Vagina (tissue), 2 donors: ENCODE measurements at regions not wholly inside any gene's neighbourhood (a gene's known extent, or its start where the extent isn't known, plus 50 kb on each side); places are given as distances from the start of the nearest gene placed in this dataset.
"Not testable (repeated sequence)": the region's sequence is repeated elsewhere in the genome, so short reads cannot be mapped to it uniquely, and the experiment has no call there.

Source experiments
- DNase-seq, 2 donors: peaks; one replicate each; pipeline ENCODE4 v3.0.0-alpha.2; 2017; ENCODE audit errors: extremely low spot score in 2 of 2
- H3K27ac ChIP-seq: fragments of 200-600 bp; sonication (generic); one replicate; pipeline ENCODE4 v1.5.1; 2019
- H3K27me3 ChIP-seq: fragments of 200-600 bp; sonication (generic); one replicate; pipeline ENCODE4 v1.5.1; 2019
- H3K36me3 ChIP-seq, 2 donors: fragments of 200-600 bp; sonication (generic); one replicate each; pipeline ENCODE4 v1.5.1; 2017 to 2019
- H3K4me1 ChIP-seq: fragments of 200-600 bp; sonication (generic); one replicate; pipeline ENCODE4 v1.5.1; 2019
- H3K4me3 ChIP-seq, 2 donors: fragments of 200-600 bp; sonication (generic); 1 replicate in 1 of 2; 2 replicates in 1 of 2; pipeline ENCODE4 v1.5.1; 2016 to 2019
- H3K9me3 ChIP-seq: fragments of 200-600 bp; sonication (generic); one replicate; pipeline ENCODE4 v1.5.1; 2019
- CTCF ChIP-seq, 3 experiments: fragments of 450-650 bp in 2 of 3; fragments of 200-600 bp in 1 of 3; sonication (generic) in 1 of 3; IDR thresholded peaks; one replicate each; pipeline ENCODE4 v1.5.1; 2017 to 2019; ENCODE audit warnings: antibody characterized with exemption in 3 of 3, mild to moderate bottlenecking in 2 of 3, moderate library complexity in 2 of 3
- POLR2A ChIP-seq, 2 donors: fragments of 450-650 bp; IDR thresholded peaks; one replicate each; pipeline ENCODE4 v1.6.1; 2017; ENCODE audit warnings: antibody characterized with exemption in 2 of 2, mild to moderate bottlenecking in 2 of 2, moderate library complexity in 2 of 2
- POLR2AphosphoS5 ChIP-seq, 2 donors: sonication (generic); formaldehyde crosslinking; IDR thresholded peaks; one replicate each; pipeline ENCODE4 v1.9.0; 2017; ENCODE audit warnings: antibody characterized with exemption in 2 of 2, mild to moderate bottlenecking in 2 of 2, low read depth in 1 of 2; ENCODE audit not compliant: insufficient read depth in 1 of 2
- intact Hi-C: fragments of 100-400 bp; cut with DNase I; formaldehyde crosslinking; loops from one replicate; pipeline ENCODE4 v1.15.1; 2023

- intact Hi-C loops, result no loop called here
- H3K27me3 ChIP-seq, result no peaks in the 10 kb centered on the region
- H3K9me3 ChIP-seq, result peaks cover 6% of the 10 kb centered on the region
- H3K4me1 ChIP-seq, result no peaks in the 10 kb centered on the region
- TF ChIP-seq POLR2A (IDR thresholded peaks at IDR 0.05) (no peak), CTCF (IDR thresholded peaks at IDR 0.05) (no peak), POLR2AphosphoS5 (IDR thresholded peaks at IDR 0.05; ENCODE audit: insufficient read depth in 1 of 2, low read depth in 1 of 2) (no peak)
- H3K36me3 ChIP-seq, result no peaks in the 10 kb centered on the region
- H3K4me3 ChIP-seq, result no peak overlapping the region
- no peak overlapping the region for H3K27ac ChIP-seq
- DNase-seq, result no peak
These were observed 813.9 kb upstream of the GRM7 start for GRCh38 chr3:6047016-6047415.

GRCh38 chr3:6060251-6060650, 800.7 kb upstream of the GRM7 start:
- Histone ChIP-seq H3K9me3 (no peaks in the 10 kb centered on the region), H3K27ac (no peak overlapping the region), H3K4me1 (no peaks in the 10 kb centered on the region), H3K36me3 (no peaks in the 10 kb centered on the region), H3K4me3 (no peak overlapping the region), H3K27me3 (no peaks in the 10 kb centered on the region)
- intact Hi-C loops, result no loop called here
- TF ChIP-seq POLR2A (IDR thresholded peaks at IDR 0.05) (no peak), POLR2AphosphoS5 (IDR thresholded peaks at IDR 0.05; ENCODE audit: insufficient read depth in 1 of 2, low read depth in 1 of 2) (no peak), CTCF (IDR thresholded peaks at IDR 0.05) (no peak)
- DNase-seq, result no peak

- no peak for DNase-seq
- Histone ChIP-seq H3K9me3 (no peaks in the 10 kb centered on the region), H3K4me3 (no peak overlapping the region), H3K27me3 (no peaks in the 10 kb centered on the region), H3K36me3 (no peaks in the 10 kb centered on the region), H3K27ac (no peak overlapping the region), H3K4me1 (no peaks in the 10 kb centered on the region)
- TF ChIP-seq POLR2AphosphoS5 (IDR thresholded peaks at IDR 0.05; ENCODE audit: insufficient read depth in 1 of 2, low read depth in 1 of 2) (no peak), POLR2A (IDR thresholded peaks at IDR 0.05) (no peak), CTCF (IDR thresholded peaks at IDR 0.05) (no peak)
- intact Hi-C loops, result no loop called here
These were observed 798.4 kb upstream of the GRM7 start for GRCh38 chr3:6062261-6063187.

- Histone ChIP-seq H3K4me3 (no peak overlapping the region), H3K27me3 (no peaks in the 10 kb centered on the region), H3K9me3 (no peaks in the 10 kb centered on the region), H3K4me1 (no peaks in the 10 kb centered on the region), H3K27ac (no peak overlapping the region), H3K36me3 (no peaks in the 10 kb centered on the region)
- intact Hi-C loops, result no loop called here
- no peak for DNase-seq
- TF ChIP-seq CTCF (IDR thresholded peaks at IDR 0.05) (no peak), POLR2A (IDR thresholded peaks at IDR 0.05) (no peak), POLR2AphosphoS5 (IDR thresholded peaks at IDR 0.05; ENCODE audit: insufficient read depth in 1 of 2, low read depth in 1 of 2) (no peak)
These were observed 794.5 kb upstream of the GRM7 start for GRCh38 chr3:6066397-6066796.

- H3K27me3 ChIP-seq, H3K4me3 ChIP-seq, H3K36me3 ChIP-seq, H3K27ac ChIP-seq, intact Hi-C loops, H3K9me3 ChIP-seq, DNase-seq, H3K4me1 ChIP-seq: not testable (repeated sequence)
These were observed 793.9 kb upstream of the GRM7 start for GRCh38 chr3:6066868-6067578.
